CD1c-positive myeloid dendritic cell (primary cell): ENCODE measurements at regions not wholly inside any gene's neighbourhood (a gene's known extent, or its start where the extent isn't known, plus 50 kb on each side); places are given as distances from the start of the nearest gene placed in this dataset.
"Not testable (repeated sequence)": the region's sequence is repeated elsewhere in the genome, so short reads cannot be mapped to it uniquely, and the experiment has no call there.

Experiments
- DNase-seq: peaks from one replicate; pipeline ENCODE4 v3.0.0-alpha.2; 2016; ENCODE audit errors: extremely low spot score

GRCh38 chr1:201726700-201727099 is 102.3 kb upstream of the IPO9 start:
- DNase-seq: no peak

- no peak for DNase-seq
These were observed 100.2 kb upstream of the IPO9 start for GRCh38 chr1:201728731-201729130.

GRCh38 chr1:201729973-201730608 is 98.9 kb upstream of the IPO9 start:
- no peak for DNase-seq

GRCh38 chr1:201730611-201731010 is 98.3 kb upstream of the IPO9 start:
- DNase-seq: no peak

- no peak for DNase-seq
These were observed 97.8 kb upstream of the IPO9 start for GRCh38 chr1:201731142-201731541.

- no peak for DNase-seq
These were observed 97.4 kb upstream of the IPO9 start for GRCh38 chr1:201731592-201731991.

GRCh38 chr1:201732351-201732750 is 96.6 kb upstream of the IPO9 start:
- DNase-seq: no peak

GRCh38 chr1:201734221-201734620 is 94.7 kb upstream of the IPO9 start:
- not testable (repeated sequence) for DNase-seq

- DNase-seq: no peak
These were observed 94.2 kb upstream of the IPO9 start for GRCh38 chr1:201734786-201735185.

- no peak for DNase-seq
These were observed 92.1 kb upstream of the IPO9 start for GRCh38 chr1:201736707-201737320.

- no peak for DNase-seq
These were observed 91.5 kb upstream of the IPO9 start for GRCh38 chr1:201737352-201738060.

GRCh38 chr1:201739080-201739479 is 89.9 kb upstream of the IPO9 start:
- DNase-seq: no peak

GRCh38 chr1:201739492-201740085 is 89.4 kb upstream of the IPO9 start:
- DNase-seq: peak; percentile 51

GRCh38 chr1:201740086-201740541 is 88.8 kb upstream of the IPO9 start:
- peak; percentile 23 for DNase-seq

- DNase-seq: peak; percentile 66
These were observed 88.3 kb upstream of the IPO9 start for GRCh38 chr1:201740670-201741111.

GRCh38 chr1:201741763-201742342 is 87.1 kb upstream of the IPO9 start:
- DNase-seq: no peak

GRCh38 chr1:201742476-201742875 is 86.5 kb upstream of the IPO9 start:
- DNase-seq: no peak

GRCh38 chr1:201742955-201743805 is 85.8 kb upstream of the IPO9 start:
- DNase-seq: no peak

- DNase-seq: no peak
These were observed 83.9 kb upstream of the IPO9 start for GRCh38 chr1:201745023-201745422.

- no peak for DNase-seq
These were observed 82.8 kb upstream of the IPO9 start for GRCh38 chr1:201746156-201746555.

- no peak for DNase-seq
These were observed 81.7 kb upstream of the IPO9 start for GRCh38 chr1:201747261-201747660.
